LNCAP (cell line): ENCODE measurements at regions not wholly inside any gene's neighbourhood (a gene's known extent, or its start where the extent isn't known, plus 50 kb on each side); places are given as distances from the start of the nearest gene placed in this dataset.

Experiments
- TF ChIP-seq, protein P1 (sequence below): fragments of 450-650 bp; IDR thresholded peaks from 2 replicates; pipeline ENCODE4 v1.5.1; 2017; ENCODE audit warnings: mild to moderate bottlenecking

DNA sequence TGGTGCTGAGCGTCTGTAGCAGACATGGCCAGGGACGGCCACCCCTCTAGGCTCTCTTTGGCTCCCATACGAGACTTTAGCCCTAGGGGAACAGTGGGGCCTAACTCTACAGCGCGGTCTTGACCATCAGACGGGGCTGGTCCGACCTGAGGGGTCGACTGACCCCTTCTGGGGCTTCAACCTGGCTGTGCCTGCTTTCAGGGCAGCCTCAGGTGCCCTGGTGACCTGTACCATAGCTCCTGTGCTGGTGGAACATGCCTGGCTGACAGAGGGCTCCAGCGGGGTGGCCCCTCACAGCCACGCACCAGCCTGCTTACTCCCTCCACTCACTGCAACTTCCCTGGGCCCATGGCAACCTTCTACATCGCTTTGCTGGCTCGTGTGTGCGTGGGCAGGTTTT is 423.4 kb upstream of the SEMA6A start:
- TF ChIP-seq, protein P1, sequence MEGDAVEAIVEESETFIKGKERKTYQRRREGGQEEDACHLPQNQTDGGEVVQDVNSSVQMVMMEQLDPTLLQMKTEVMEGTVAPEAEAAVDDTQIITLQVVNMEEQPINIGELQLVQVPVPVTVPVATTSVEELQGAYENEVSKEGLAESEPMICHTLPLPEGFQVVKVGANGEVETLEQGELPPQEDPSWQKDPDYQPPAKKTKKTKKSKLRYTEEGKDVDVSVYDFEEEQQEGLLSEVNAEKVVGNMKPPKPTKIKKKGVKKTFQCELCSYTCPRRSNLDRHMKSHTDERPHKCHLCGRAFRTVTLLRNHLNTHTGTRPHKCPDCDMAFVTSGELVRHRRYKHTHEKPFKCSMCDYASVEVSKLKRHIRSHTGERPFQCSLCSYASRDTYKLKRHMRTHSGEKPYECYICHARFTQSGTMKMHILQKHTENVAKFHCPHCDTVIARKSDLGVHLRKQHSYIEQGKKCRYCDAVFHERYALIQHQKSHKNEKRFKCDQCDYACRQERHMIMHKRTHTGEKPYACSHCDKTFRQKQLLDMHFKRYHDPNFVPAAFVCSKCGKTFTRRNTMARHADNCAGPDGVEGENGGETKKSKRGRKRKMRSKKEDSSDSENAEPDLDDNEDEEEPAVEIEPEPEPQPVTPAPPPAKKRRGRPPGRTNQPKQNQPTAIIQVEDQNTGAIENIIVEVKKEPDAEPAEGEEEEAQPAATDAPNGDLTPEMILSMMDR = no peak

DNA sequence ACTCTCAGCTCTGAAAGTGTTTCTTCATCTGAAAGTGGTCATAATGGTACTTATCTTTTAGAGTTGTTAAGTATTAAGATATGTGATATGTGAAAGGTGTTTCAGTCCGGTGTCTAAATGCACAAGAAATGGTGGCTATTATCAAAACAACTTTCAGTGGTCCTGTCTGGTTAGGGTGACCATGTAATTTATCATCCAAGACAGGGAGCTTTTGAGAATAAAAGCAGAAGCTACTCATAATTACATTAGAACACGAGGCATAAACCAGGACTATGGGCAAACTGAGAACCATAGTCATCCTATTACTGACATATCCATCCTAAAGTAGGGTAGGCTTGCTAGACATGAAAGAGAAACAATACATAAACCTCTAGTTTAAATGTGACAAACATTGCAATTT is 418.1 kb upstream of the SEMA6A start:
- TF ChIP-seq, protein P1 = no peak

DNA sequence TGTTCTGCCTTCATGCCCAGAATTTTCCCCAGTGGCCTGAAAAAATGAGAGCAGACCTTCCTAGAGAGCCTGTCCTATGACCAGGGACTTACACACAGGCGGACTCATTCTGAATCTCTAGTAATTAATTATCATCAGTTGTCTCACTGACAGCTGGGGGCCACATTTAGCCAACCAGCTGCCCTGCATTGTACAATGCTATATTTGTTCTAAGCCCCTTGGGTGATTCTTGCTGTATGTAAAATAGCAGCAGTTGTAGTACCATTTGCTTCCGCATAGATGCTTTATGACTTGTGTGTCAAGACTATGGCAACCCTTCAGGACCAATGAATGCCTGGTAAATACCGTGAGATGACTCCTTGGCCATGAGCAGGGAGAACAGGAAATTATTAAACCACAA is 415.4 kb upstream of the SEMA6A start:
- TF ChIP-seq, protein P1 = no peak

DNA sequence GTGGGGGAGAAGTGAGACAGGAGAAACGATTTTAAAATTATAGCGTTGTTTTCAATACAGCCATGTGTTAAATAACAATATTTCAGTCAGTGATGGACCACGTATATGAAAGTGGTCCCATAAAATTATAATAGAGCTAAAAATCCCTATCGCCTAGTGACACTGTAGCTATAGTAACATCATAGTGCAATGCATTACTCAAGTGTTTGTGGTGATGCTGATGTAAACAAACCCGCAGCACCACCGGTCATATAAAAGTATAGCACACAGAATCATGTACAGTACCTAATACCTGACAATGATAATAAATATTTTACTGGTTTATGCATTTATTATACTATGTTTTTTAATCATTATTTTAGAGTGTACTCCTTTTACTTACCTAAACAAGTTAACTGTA is 407.4 kb upstream of the SEMA6A start:
- TF ChIP-seq, protein P1 = no peak

DNA sequence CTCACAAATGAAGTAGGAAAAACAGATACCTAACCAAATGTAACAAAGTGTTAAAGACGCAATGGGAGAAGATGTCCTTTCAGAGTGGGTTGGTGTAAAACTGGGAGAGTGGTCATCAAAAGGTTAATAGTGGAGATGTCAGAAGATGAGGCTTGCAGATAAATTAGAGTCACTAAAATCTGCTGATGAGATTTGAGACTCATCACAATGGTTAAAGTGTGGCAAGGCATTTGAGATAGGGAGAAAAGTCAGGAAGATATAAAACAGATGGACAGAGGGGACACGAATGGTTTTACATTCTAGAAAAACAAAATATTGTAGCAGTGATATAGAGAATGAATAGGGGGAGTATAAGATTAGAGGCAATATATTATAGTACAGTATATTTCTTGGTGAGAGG is 406.0 kb upstream of the SEMA6A start:
- TF ChIP-seq, protein P1 = no peak

DNA sequence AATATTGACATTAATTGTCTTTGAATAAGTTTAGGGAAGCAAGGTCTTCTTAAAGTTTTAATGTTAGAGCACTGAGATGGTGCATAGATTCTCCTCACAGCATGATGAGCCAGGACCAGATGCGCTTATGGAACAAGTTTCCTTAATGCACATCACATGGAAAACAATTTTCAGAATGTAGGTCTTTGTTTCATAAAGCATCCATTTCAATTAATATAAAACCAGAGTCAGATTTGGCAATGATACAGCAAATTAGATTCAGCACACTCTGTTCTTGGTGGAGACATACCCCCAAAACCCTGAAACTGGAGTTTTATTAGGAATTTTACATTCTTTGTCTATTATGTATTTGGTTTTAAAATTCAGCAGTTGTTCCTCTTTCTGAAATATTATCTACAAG is 402.1 kb upstream of the SEMA6A start:
- TF ChIP-seq, protein P1 = no peak

DNA sequence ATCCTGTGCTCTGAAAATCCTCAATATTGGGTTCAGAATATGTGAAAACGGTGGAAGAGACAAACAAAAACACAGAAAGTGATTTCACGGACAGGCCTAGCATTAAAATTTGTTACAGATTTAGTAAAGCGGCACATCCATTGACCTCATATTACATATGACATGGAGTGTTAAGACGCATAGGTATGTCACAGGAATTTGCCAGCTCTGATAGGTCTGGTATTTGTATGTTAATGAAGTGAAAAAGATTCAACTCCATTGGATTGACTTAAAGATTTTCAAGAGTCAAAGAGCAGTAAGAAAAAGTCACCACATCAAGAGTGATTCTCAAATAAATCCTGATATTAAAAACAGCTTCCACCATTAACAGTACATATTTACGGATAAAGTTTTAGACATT is 396.5 kb upstream of the SEMA6A start:
- TF ChIP-seq, protein P1 = no peak

DNA sequence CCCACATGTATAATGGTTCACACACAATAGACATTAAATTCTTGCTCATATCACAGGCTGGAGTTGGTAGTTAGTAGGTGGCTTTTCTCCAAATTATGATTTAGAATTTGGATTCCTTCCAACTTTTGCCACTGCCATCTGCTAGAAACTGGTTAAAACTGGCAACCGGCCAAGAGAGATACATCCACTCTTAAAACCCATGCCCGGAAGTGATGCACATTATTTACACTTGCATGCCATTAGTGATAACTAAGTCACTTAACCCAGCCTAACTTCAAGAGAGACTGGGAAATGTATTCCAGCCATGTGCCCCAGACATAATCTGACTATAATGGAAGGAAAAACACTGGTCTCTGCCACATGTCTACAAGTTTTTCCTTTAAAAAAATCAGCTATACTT is 395.7 kb upstream of the SEMA6A start:
- TF ChIP-seq, protein P1 = no peak
